ENCODE measurements at regions not wholly inside any gene's neighbourhood (a gene's known extent, or its start where the extent isn't known, plus 50 kb on each side); places are given as distances from the start of the nearest gene placed in this dataset.
"Not testable (repeated sequence)": the region's sequence is repeated elsewhere in the genome, so short reads cannot be mapped to it uniquely, and the experiment has no call there.

DNA sequence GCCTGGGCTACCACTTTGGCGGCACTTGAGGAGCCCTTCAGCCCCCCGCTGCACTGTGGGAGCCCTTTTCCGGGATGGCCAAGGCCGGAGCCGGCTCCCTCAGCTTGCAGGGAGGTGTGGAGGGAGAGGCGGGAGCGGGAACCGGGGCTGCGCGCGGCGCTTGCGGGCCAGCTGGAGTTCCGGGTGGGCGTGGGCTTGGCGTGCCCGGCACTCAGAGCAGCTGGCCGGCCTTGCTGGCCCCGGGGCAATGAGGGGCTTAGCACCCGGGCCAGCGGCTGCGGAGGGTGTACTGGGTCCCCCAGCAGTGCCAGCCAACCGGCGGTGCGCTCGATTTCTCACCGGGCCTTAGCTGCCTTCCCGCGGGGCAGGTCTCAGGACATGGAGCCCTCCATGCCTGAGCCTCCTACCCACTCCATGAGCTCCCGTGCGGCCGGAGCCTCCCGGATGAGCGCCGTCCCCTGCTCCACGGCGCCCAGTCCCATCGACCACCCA is 1602.9 kb upstream of the PCDH7 start:
- DNase-seq (ENCODE audit: low spot score in 2 of 2); H3K36me3 Mint-ChIP-seq; H3K4me3 Mint-ChIP-seq; H3K4me1 Mint-ChIP-seq; ATAC-seq; H3K27ac Mint-ChIP-seq; H3K9me3 Mint-ChIP-seq: not testable (repeated sequence)

GRCh38 chr4:29121586-29121985 is 1598.6 kb upstream of the PCDH7 start:
- Mint-ChIP-seq H3K9me3 (peaks cover 10% of the 10 kb centered on the region), H3K36me3 (no peaks in the 10 kb centered on the region), H3K27ac (no peak overlapping the region), H3K4me1 (no peaks in the 10 kb centered on the region), H3K4me3 (no peak overlapping the region)
- ATAC-seq: no peak
- DNase-seq (ENCODE audit: low spot score in 2 of 2): no peak

GRCh38 chr4:29128810-29129209 is 1591.4 kb upstream of the PCDH7 start:
- H3K27ac Mint-ChIP-seq: no peak overlapping the region
- ATAC-seq (no peak), DNase-seq (ENCODE audit: low spot score in 2 of 2) (no peak)
- H3K36me3 Mint-ChIP-seq: no peaks in the 10 kb centered on the region
- H3K4me3 Mint-ChIP-seq: no peak overlapping the region
- H3K9me3 Mint-ChIP-seq: peaks cover 13% of the 10 kb centered on the region
- no peaks in the 10 kb centered on the region for H3K4me1 Mint-ChIP-seq

GRCh38 chr4:29131304-29131703 is 1588.9 kb upstream of the PCDH7 start:
- H3K9me3 Mint-ChIP-seq: peaks cover 10% of the 10 kb centered on the region
- no peak for ATAC-seq

GRCh38 chr4:29142708-29143107 is 1577.5 kb upstream of the PCDH7 start:
- Mint-ChIP-seq H3K27ac (no peak overlapping the region), H3K9me3 (peaks cover 8% of the 10 kb centered on the region), H3K36me3 (no peaks in the 10 kb centered on the region), H3K4me3 (no peak overlapping the region), H3K4me1 (no peaks in the 10 kb centered on the region)
- ATAC-seq: no peak
- DNase-seq (ENCODE audit: low spot score in 2 of 2): no peak

More at GRCh38 chr4:29131304-29131703, 1588.9 kb upstream of the PCDH7 start:
- H3K36me3 Mint-ChIP-seq: no peaks in the 10 kb centered on the region
- H3K4me1 Mint-ChIP-seq: no peaks in the 10 kb centered on the region
- DNase-seq (ENCODE audit: low spot score in 2 of 2): no peak
- no peak overlapping the region for H3K27ac Mint-ChIP-seq
- no peak overlapping the region for H3K4me3 Mint-ChIP-seq

DNA sequence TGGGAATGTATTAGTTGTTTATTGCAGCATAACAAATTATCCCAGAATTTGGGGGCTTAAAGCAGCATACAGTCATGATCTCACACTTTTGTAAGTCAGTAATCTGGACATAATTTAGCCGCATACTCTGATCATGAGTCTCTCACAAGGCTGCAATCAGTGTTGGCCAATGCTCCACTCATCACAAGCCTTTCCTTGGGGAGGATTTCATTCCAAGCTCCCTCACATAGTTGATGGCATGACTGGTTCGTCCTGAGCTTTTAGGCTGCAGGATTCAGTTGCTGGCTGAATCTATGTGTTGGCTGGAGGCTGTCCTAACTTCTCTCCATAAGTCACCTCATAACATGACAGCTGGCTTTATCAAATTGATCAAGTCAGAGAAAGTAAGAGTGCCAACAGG is 1568.6 kb upstream of the PCDH7 start:
- Mint-ChIP-seq H3K4me1 (no peaks in the 10 kb centered on the region), H3K27ac (no peak overlapping the region), H3K36me3 (no peaks in the 10 kb centered on the region), H3K9me3 (peaks cover 11% of the 10 kb centered on the region), H3K4me3 (no peak overlapping the region)
- no peak for DNase-seq (ENCODE audit: low spot score in 2 of 2)
- ATAC-seq: no peak

- no peak overlapping the region for H3K27ac Mint-ChIP-seq
- no peak for ATAC-seq
- no peaks in the 10 kb centered on the region for H3K4me1 Mint-ChIP-seq
- no peak overlapping the region for H3K4me3 Mint-ChIP-seq
- DNase-seq (ENCODE audit: low spot score in 2 of 2): no peak
- H3K9me3 Mint-ChIP-seq: peaks cover 9% of the 10 kb centered on the region
- no peaks in the 10 kb centered on the region for H3K36me3 Mint-ChIP-seq
Observed at GRCh38 chr4:29153642-29154041, 1566.5 kb upstream of the PCDH7 start.

DNA sequence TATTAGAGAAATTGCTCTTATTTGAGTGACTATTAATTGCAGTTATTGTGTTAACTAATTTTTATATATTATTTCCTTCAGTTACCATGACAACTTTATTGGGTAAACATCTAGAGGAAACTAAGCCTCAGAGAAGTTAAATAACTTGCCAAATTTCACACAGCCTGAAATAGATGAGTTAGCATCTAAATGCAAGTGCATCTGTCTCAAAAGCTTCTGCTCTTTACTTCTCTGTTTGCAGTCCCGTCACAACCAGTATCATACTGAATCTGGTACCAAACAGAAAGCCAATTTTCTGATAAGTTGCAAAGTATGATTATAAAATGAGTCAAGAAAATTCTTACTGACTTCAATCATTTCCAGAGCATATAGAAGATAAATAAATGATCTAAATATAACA is 1544.9 kb upstream of the PCDH7 start:
- Mint-ChIP-seq H3K4me3 (no peak overlapping the region), H3K36me3 (no peaks in the 10 kb centered on the region), H3K27ac (no peak overlapping the region), H3K9me3 (peaks cover 20% of the 10 kb centered on the region), H3K4me1 (no peaks in the 10 kb centered on the region)
- ATAC-seq: no peak
- DNase-seq (ENCODE audit: low spot score in 2 of 2): no peak

DNA sequence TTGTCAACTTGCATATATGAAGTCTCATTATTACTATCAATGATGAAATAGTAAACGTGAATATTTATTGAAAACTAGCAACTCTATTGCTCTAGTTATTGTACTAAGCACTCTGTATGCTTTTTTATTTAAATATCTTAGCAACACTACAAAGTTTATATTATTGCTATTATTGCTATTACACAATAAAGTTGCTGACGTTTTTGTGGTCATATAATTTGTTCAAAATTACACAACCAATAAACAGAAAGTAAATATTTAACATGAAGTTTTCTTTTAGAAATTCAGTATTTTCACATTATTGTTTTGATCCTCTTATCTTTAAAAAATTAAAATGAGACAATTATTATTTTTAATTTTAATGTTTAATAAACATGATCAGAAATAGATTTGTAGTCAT is 1521.1 kb upstream of the PCDH7 start:
- DNase-seq (ENCODE audit: low spot score in 2 of 2) (no peak), ATAC-seq (no peak)
- Mint-ChIP-seq H3K27ac (no peak overlapping the region), H3K4me1 (no peaks in the 10 kb centered on the region), H3K4me3 (no peak overlapping the region), H3K36me3 (no peaks in the 10 kb centered on the region), H3K9me3 (peaks cover 14% of the 10 kb centered on the region)

GRCh38 chr4:29199485-29199884 is 1520.7 kb upstream of the PCDH7 start:
- Mint-ChIP-seq H3K4me3 (no peak overlapping the region), H3K4me1 (no peaks in the 10 kb centered on the region), H3K27ac (no peak overlapping the region), H3K9me3 (peaks cover 14% of the 10 kb centered on the region), H3K36me3 (no peaks in the 10 kb centered on the region)
- no peak for ATAC-seq
- DNase-seq (ENCODE audit: low spot score in 2 of 2): no peak

- Mint-ChIP-seq H3K4me3 (no peak overlapping the region), H3K27ac (no peak overlapping the region), H3K9me3 (peaks cover 16% of the 10 kb centered on the region), H3K4me1 (no peaks in the 10 kb centered on the region), H3K36me3 (no peaks in the 10 kb centered on the region)
- DNase-seq (ENCODE audit: low spot score in 2 of 2) (no peak), ATAC-seq (no peak)
Observed at GRCh38 chr4:29213020-29213419, 1507.1 kb upstream of the PCDH7 start.

- ATAC-seq: no peak
- Mint-ChIP-seq H3K27ac (no peak overlapping the region), H3K9me3 (peaks cover 9% of the 10 kb centered on the region), H3K36me3 (no peaks in the 10 kb centered on the region), H3K4me1 (no peaks in the 10 kb centered on the region), H3K4me3 (no peak overlapping the region)
- no peak for DNase-seq (ENCODE audit: low spot score in 2 of 2)
Observed at GRCh38 chr4:29220761-29221160, 1499.4 kb upstream of the PCDH7 start.

- no peak for DNase-seq (ENCODE audit: low spot score in 2 of 2)
- Mint-ChIP-seq H3K36me3 (no peaks in the 10 kb centered on the region), H3K4me3 (no peak overlapping the region), H3K27ac (no peak overlapping the region), H3K4me1 (no peaks in the 10 kb centered on the region), H3K9me3 (peaks cover 10% of the 10 kb centered on the region)
- no peak for ATAC-seq
Observed at GRCh38 chr4:29224911-29225310, 1495.3 kb upstream of the PCDH7 start.

GRCh38 chr4:29240641-29241040 is 1479.5 kb upstream of the PCDH7 start:
- H3K4me1 Mint-ChIP-seq: no peaks in the 10 kb centered on the region
- no peak overlapping the region for H3K4me3 Mint-ChIP-seq
- no peak for ATAC-seq
- H3K9me3 Mint-ChIP-seq: peaks cover 9% of the 10 kb centered on the region
- H3K27ac Mint-ChIP-seq: no peak overlapping the region
- no peaks in the 10 kb centered on the region for H3K36me3 Mint-ChIP-seq
- DNase-seq (ENCODE audit: low spot score in 2 of 2): no peak

- peaks cover 9% of the 10 kb centered on the region for H3K9me3 Mint-ChIP-seq
- H3K4me1 Mint-ChIP-seq: no peaks in the 10 kb centered on the region
Observed at GRCh38 chr4:29243054-29243453, 1477.1 kb upstream of the PCDH7 start.

DNA sequence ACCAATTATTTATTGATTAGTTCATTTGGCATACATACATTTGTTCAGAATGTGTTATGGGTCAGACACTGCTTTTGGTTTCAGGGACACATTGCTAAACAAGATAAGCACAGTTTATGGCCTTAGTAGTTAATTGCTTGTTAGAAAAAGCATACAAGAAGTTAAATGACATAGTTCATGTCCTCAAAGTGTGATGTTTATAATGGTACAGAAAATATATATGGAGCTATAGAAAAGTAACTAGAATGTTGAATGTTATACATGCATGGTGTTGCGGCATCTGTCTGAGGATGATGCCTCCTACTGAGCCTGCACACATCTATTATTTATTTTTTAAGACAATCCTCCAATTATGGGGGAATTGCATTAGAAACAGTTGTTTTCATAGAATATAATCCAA is 1476.3 kb upstream of the PCDH7 start:
- DNase-seq (ENCODE audit: low spot score in 2 of 2) (no peak), ATAC-seq (no peak)
- Mint-ChIP-seq H3K9me3 (peaks cover 9% of the 10 kb centered on the region), H3K36me3 (no peaks in the 10 kb centered on the region), H3K4me3 (no peak overlapping the region), H3K27ac (no peak overlapping the region), H3K4me1 (no peaks in the 10 kb centered on the region)

More at GRCh38 chr4:29243054-29243453, 1477.1 kb upstream of the PCDH7 start:
- Mint-ChIP-seq H3K4me3 (no peak overlapping the region), H3K36me3 (no peaks in the 10 kb centered on the region), H3K27ac (no peak overlapping the region)
- DNase-seq (ENCODE audit: low spot score in 2 of 2) (no peak), ATAC-seq (no peak)

GRCh38 chr4:29259556-29259955 is 1460.6 kb upstream of the PCDH7 start:
- peaks cover 20% of the 10 kb centered on the region for H3K9me3 Mint-ChIP-seq
- DNase-seq (ENCODE audit: low spot score in 2 of 2) (no peak), ATAC-seq (no peak)
- no peak overlapping the region for H3K4me3 Mint-ChIP-seq
- no peaks in the 10 kb centered on the region for H3K4me1 Mint-ChIP-seq
- H3K36me3 Mint-ChIP-seq: no peaks in the 10 kb centered on the region
- no peak overlapping the region for H3K27ac Mint-ChIP-seq
